ENCODE measurements at regions not wholly inside any gene's neighbourhood (a gene's known extent, or its start where the extent isn't known, plus 50 kb on each side); places are given as distances from the start of the nearest gene placed in this dataset.

- Histone ChIP-seq H3K9me3 (no peaks in the 10 kb centered on the region), H3K4me1 (no peaks in the 10 kb centered on the region), H3K27me3 (ENCODE audit: insufficient read depth in 3 of 3, low read length in 2 of 3) (no peaks in the 10 kb centered on the region), H3K27ac (no peak overlapping the region), H3K36me3 (ENCODE audit: insufficient read depth in 1 of 2, low read depth in 1 of 2) (no peaks in the 10 kb centered on the region), H3K4me3 (no peak overlapping the region)
- WGBS, 3 donors, result 61 to 65% (median 65%) methylated on average over 5 of the region's 5 CpGs
- no peak for TF ChIP-seq CTCF (IDR thresholded peaks at IDR 0.05)
- intact Hi-C loops (cut with DNase I), result no loop called here
- no peak for ATAC-seq
- no peak for DNase-seq
These were observed 171.1 kb upstream of the TMEM196 start for GRCh38 chr7:19944363-19945120.

GRCh38 chr7:19939746-19940145 lies 166.3 kb upstream of the TMEM196 start:
- Histone ChIP-seq H3K27me3 (ENCODE audit: insufficient read depth in 3 of 3, low read length in 2 of 3) (no peaks in the 10 kb centered on the region), H3K9me3 (peaks cover 4% of the 10 kb centered on the region), H3K36me3 (ENCODE audit: insufficient read depth in 1 of 2, low read depth in 1 of 2) (no peaks in the 10 kb centered on the region), H3K27ac (no peak overlapping the region), H3K4me3 (no peak overlapping the region), H3K4me1 (no peaks in the 10 kb centered on the region)
- no peak for ATAC-seq
- no peak for TF ChIP-seq CTCF (IDR thresholded peaks at IDR 0.05)
- no peak for DNase-seq
- intact Hi-C loops (cut with DNase I), result no loop called here

- no peak overlapping the region for H3K27ac ChIP-seq
- ATAC-seq (no peak), DNase-seq (no peak)
- no peaks in the 10 kb centered on the region for H3K4me1 ChIP-seq
- intact Hi-C loops (cut with DNase I), result no loop called here
- no peaks in the 10 kb centered on the region for H3K27me3 ChIP-seq (ENCODE audit: insufficient read depth in 3 of 3, low read length in 2 of 3)
- H3K36me3 ChIP-seq (ENCODE audit: insufficient read depth in 1 of 2, low read depth in 1 of 2), result no peaks in the 10 kb centered on the region
- no peak overlapping the region for H3K4me3 ChIP-seq
- H3K9me3 ChIP-seq, result peaks cover 4% of the 10 kb centered on the region
- no peak for TF ChIP-seq CTCF (IDR thresholded peaks at IDR 0.05)
- 36 to 45% (median 37%) methylated on average over 4 of the region's 4 CpGs for WGBS, 3 donors
These were observed 159.3 kb upstream of the TMEM196 start for GRCh38 chr7:19932549-19933249.

- no peaks in the 10 kb centered on the region for H3K27me3 ChIP-seq (ENCODE audit: insufficient read depth in 3 of 3, low read length in 2 of 3)
- no peak for ATAC-seq
These were observed 157.4 kb upstream of the TMEM196 start for GRCh38 chr7:19930851-19931250.

More at GRCh38 chr7:19930851-19931250, 157.4 kb upstream of the TMEM196 start:
- Histone ChIP-seq H3K27ac (no peak overlapping the region), H3K4me1 (no peaks in the 10 kb centered on the region), H3K36me3 (ENCODE audit: insufficient read depth in 1 of 2, low read depth in 1 of 2) (no peaks in the 10 kb centered on the region), H3K4me3 (no peak overlapping the region), H3K9me3 (no peaks in the 10 kb centered on the region)
- DNase-seq, result no peak
- WGBS, 3 donors, result 43 to 74% (median 72%) methylated on average over 2 of the region's 2 CpGs
- intact Hi-C loops (cut with DNase I), result no loop called here
- TF ChIP-seq CTCF (IDR thresholded peaks at IDR 0.05), result no peak
